Lower leg skin (tissue), 3 donors: ENCODE measurements at regions not wholly inside any gene's neighbourhood (a gene's known extent, or its start where the extent isn't known, plus 50 kb on each side); places are given as distances from the start of the nearest gene placed in this dataset.

ENCODE experiments used
- CTCF ChIP-seq, 3 donors: fragments of 450-650 bp; IDR thresholded peaks; one replicate each; pipeline ENCODE4 v1.5.1; 2016; ENCODE audit warnings: antibody characterized with exemption in 3 of 3, mild to moderate bottlenecking in 3 of 3, moderate library complexity in 2 of 3
- POLR2A ChIP-seq, 2 donors: fragments of 450-650 bp; IDR thresholded peaks; one replicate each; pipeline ENCODE4 v1.6.1; 2016 to 2017; ENCODE audit warnings: antibody characterized with exemption in 2 of 2, mild to moderate bottlenecking in 1 of 2, moderate library complexity in 1 of 2

GRCh38 chr10:3395041-3395440, 222.5 kb upstream of the PITRM1 start:
- no peak for TF ChIP-seq CTCF (IDR thresholded peaks at IDR 0.05)
- TF ChIP-seq POLR2A (IDR thresholded peaks at IDR 0.05) = no peak
